HG03575 (cell line): ENCODE measurements at regions not wholly inside any gene's neighbourhood (a gene's known extent, or its start where the extent isn't known, plus 50 kb on each side); places are given as distances from the start of the nearest gene placed in this dataset.

Source experiments
- ATAC-seq: cut with Tn5 transposase; IDR thresholded peaks from one replicate; pipeline ENCODE4 v1.9.1; 2021; ENCODE audit not compliant: unreplicated experiment, insufficient number of reproducible peaks, low FRiP score; ENCODE audit errors: extremely low read depth

DNA sequence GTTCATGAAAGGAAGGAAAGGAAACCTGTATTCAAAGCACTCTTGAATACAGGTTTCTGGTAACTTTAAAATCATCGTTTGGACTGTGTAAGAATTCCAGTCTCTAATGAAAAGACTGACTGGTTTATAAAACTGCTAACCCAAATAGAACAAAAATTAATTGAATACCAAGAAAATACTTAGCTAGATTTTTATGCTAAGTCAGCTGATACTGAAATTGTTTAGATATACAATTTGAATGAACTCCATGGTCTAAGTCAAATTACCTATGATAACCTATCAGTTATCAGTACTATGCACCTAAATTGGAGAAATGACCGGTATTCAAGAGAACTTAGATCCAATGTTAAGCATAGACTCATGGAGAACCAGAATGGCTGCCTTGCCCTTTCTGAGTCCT, 338.3 kb downstream of the RNF144B start:
- ATAC-seq, result no peak

- ATAC-seq, result no peak
These were observed 346.9 kb downstream of the RNF144B start for GRCh38 chr6:18733921-18734550.

DNA sequence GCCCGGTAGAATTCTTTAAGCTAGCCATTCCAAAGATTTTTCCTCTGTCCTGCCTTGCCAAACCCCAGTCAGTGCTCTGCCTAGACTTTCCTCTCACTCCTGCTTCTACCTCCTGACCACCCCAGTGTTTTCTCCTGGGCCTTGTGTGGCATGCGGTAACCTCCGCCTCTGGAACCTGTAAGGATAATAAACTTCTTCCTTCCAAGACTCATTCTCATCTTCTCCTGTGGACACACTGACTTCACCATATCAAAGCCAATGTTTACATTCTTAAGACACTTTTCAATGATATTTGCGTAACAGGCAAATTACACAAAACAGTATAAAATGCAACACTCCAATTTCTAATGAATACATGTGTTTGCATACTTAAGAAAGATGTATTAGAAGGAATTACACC, 354.6 kb downstream of the RNF144B start:
- no peak for ATAC-seq

DNA sequence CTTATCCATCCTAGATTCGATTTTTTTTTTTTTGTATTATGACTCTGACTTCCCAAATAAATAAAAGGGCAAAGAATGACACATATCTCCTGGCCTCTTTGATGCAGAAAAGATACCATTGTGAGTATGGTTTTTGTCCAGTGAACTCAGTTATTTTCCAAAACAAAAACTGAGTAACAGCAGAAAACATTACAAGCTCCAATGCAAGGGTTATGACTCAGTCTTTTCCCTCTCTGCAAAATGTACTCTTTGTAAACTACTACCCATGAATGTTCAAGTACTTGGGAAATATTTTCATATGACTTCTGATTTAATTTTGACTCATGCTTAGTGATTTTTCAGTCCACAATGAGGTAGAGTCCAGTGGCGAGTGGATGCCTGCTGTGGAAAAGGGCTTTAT, 355.3 kb downstream of the RNF144B start:
- no peak for ATAC-seq

- ATAC-seq, result no peak
These were observed 359.6 kb downstream of the RNF144B start for GRCh38 chr6:18746727-18747126.

DNA sequence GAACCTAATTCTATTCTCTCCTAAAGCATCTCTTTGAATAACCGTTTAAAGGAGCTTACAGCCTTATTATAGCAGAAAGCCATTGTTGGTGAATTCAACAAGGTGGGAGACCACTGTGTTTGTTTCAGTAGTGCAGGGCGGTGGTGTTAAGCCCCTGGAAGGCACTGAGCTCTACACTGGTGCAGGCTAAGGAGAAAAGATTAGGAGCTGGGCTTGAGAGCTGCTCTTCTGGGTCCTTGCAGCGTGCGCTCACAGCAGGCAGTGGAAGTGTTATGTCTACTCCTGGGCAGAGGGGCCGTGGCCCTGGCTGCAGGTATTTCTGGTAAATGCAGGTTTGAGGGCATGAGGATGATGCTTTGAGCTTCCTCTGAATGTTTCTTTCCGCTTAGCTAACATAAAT, 361.2 kb downstream of the RNF144B start:
- no peak for ATAC-seq

DNA sequence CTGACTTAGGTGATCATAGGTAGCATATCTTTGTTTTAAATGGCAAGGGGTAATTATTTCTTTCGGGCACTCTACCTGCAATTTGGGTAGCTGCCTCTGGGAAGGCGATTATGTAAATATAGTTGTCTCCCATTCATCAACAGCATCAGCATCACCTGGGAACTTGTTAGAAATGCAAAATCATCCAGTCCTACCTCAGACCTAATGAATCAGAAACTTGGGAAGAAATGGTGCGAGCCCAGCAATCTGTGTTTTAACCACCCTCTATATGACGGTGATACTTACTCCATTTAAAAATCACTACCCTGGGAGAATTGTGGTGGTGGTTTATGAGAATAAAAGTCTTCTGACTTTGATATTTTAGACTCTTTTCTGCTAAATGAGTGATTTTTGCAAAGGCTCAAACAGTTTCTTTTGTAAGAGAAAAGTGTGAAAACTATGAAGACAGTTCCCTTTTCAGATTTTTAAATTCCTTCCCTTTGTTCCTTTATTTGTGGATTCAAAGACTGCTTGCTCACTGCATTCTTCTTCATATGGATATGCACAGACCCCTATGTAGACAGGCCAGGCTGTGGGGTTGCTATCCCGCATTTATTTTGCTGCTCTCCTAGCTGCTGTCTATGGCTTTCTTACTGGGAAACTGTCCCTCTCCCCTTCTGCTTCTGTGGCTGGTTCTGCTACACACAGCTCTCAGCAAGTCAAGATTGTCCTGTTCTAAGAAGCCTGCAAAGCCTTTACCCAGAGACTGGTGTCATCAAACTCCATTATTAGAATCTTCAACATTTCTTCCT, 365.3 kb downstream of the RNF144B start:
- no peak for ATAC-seq

GRCh38 chr6:18753076-18753475, 365.9 kb downstream of the RNF144B start:
- ATAC-seq, result no peak

DNA sequence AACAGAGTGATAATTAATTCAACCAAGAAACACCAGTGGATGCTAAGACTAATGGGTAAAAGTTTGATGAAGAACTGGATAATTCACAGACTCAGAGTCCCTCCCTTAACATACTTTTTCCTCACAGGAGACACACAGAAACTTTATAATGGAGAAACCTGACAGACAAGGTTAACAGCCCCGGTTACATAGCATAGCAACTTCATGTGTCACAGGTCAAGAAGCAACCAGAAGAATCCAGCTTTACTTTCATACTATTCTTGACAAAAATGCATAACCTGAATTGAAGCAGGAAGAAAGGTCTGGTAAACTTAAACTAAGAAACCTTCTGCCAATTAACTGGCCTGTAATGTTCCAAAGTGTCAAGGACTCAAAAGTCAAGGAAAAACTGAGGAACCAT, 375.9 kb downstream of the RNF144B start:
- no peak for ATAC-seq

DNA sequence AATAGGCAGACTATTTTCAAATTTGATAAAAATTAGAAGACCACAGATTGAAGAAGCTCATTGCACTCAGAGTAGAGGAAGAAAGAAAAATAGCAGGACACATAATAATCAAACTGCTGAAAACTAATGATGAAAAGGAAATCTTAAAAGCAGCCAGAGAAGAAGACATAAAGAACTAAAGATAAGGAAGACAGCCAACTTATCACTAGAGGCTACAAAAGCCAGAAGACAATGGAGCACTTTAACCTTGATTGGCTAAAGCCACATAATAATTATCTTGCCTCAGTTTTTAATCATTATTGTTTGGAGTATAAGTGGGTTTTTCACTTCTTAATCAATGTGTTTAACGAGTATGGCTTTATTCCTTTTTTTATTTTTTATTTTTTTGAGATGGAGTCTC, 397.6 kb downstream of the RNF144B start:
- no peak for ATAC-seq

- ATAC-seq, result no peak
These were observed 398.8 kb downstream of the RNF144B start for GRCh38 chr6:18785810-18786490.

- no peak for ATAC-seq
These were observed 405.7 kb downstream of the RNF144B start for GRCh38 chr6:18792866-18793265.

DNA sequence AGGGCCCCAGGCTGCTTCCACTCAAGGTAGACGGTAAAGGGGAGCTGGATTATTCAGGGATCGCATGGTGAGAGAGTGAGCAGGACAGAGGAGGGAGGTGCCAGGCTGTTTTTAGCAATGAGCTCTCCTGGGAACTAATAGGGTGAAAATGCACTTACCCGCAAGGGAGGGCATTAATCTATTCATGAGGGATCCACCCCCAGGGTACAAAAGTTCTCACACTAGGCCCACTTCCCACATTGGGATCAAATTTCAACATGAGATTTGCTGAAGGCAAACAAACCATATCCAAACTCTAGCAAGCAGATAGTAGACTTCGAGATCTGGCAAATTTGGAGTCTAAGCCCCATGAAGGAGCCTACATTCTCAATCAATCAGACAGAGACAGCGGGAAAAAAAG, 408.6 kb downstream of the RNF144B start:
- ATAC-seq, result no peak

- no peak for ATAC-seq
These were observed 433.6 kb downstream of the RNF144B start for GRCh38 chr6:18820725-18821124.

DNA sequence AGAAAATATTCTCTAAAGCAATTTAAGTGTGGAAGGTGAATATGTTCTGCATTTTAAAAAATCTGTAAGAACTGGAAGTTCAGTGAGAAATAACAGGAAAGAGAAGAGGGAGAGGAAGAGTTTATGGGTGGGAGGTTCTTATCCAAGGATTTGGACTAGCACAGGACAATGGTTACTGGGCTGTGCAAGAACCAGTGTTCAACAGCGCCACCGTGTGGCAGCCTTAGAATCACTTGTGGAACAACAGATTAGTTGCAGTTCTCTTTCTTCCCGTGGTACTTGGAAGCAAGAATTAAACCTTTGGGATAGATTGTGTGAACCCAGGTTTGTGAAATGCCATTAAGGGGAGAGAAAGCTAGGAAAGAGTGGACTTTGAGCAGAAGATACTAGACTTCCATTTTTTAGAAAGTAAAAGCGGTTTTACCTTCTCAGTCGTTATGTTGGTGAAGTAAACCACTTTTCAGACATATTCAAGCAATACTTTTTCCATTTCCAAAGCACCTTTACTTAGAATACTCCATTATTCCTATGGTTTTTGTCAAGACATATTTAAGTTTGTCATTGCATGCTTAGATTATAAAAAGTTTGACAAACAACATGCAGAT, 436.7 kb downstream of the RNF144B start:
- no peak for ATAC-seq

GRCh38 chr6:18829272-18829870, 442.2 kb downstream of the RNF144B start:
- no peak for ATAC-seq

DNA sequence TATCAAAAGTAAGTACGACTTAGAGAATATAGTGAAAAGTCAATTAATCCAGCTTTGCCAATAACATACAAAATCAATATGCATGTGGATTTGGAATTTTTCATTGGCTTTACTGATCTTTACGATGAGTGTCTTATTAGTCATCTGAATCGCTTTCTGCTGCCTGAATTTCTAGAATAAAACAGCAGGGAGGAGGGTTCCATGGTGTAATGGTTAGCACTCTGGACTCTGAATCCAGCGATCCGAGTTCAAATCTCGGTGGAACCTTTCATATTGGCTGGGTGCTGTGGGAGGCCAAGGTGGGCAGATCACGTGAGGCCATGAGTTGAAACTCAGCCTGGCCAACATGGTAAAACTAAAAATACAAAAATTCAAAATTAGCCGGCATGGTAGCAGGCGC, 448.8 kb downstream of the RNF144B start:
- ATAC-seq, result no peak

GRCh38 chr6:18837013-18837412, 449.9 kb downstream of the RNF144B start:
- no peak for ATAC-seq

GRCh38 chr6:18842534-18842933, 455.4 kb downstream of the RNF144B start:
- no peak for ATAC-seq
